GM21360 (cell line): ENCODE measurements at regions not wholly inside any gene's neighbourhood (a gene's known extent, or its start where the extent isn't known, plus 50 kb on each side); places are given as distances from the start of the nearest gene placed in this dataset.

Experiments used
- ATAC-seq: cut with Tn5 transposase; IDR thresholded peaks from one replicate; pipeline ENCODE4 v1.9.1; 2021; ENCODE audit warnings: mild to moderate bottlenecking, moderate library complexity; ENCODE audit not compliant: unreplicated experiment

DNA sequence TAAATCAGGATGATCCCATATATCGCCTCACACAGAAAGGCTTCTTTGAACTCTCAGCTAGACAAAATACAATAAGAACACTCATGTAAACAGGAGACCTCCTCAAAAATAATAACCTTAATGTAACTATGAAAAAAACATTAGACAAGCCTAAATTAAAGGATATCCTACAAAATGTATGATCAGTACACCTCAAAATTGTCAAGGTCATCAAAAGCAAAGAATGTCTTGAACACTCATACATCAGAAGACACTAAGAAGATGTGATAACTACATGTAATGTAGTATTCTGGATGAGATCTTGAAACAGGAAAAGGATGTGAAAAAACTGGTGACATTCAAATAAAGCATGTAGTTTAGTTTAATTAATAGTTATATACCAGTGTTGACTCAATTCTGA is 616.8 kb upstream of the ZEB2 start:
- no peak for ATAC-seq

DNA sequence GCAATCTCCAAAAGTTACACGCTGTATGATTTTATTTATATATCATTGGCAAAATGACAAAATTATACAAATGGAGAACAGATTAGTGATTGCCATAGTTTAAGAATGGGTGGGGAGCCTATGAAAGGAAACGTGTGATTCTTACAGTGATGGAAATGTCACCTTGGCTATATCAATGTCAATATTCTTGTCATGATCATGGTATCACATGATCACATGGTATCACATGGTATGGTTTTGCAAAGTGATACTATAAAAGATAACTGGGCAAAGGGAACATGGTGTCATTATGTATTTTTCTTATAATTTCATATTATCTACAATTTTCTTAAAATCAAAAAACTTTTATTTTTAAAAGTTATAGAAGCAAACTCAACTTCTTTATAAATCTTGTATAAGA is 606.2 kb upstream of the ZEB2 start:
- ATAC-seq: no peak

- ATAC-seq: no peak
These were observed 604.2 kb upstream of the ZEB2 start for GRCh38 chr2:145124085-145124484.

GRCh38 chr2:145123606-145124005 is 603.7 kb upstream of the ZEB2 start:
- no peak for ATAC-seq

DNA sequence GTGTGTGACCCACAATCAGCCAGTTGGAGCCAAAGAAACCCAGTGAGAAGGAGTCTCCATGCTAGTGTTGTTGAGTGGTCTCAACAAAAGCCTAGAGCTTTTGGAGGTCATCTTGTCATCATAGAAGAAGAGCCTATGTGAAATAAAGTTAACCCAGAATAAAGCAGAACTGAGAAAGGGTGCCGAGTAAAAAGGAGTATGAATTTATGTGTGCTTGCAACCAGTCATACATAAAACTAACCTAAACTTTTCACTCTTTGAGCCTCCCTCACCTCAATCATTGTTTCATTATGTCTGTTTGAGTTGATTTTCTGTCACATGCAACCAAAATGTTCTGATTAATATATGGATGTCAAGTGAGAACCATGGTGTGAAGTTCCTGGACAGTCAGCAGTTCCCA is 599.3 kb upstream of the ZEB2 start:
- no peak for ATAC-seq

DNA sequence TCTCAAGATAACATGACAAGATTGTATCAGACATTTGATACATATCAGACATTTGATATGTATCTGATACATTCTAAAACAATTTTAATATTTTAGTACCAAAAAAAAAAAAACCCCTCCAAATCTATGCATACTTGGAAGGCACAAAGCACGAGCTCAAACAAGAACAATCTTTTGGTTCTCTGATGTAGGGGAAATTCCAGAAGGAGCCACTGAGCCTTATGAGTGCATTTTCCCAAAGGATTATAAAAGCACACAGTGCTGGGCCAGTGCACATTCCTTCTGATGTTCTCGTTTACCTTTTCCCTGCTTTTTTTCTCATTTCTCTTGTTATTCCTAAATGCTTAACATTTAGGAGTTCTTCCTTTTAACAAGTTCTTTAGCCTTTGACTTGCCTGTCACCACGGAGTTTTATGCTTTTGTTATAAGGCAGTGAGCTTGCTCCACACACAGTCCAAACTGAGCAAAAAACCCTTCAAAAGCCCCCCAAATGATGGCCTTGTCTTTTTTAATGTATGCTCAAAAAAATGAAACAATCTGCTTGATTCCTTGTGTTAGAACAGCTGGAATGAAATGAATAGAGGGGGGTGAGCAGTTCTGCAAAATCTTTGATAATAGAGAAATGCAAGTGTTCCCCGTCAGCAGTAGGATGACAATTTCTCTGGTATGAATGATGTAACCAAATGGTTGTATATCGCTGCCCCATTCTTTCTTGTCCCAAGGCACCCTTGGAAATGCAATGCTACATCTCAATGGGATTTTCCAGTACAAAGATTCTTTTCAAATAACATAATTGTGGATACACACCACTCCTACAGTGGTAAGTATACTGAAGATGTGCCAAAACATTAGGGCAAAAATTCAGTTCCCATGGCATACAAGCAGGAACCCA is 597.2 kb upstream of the ZEB2 start:
- ATAC-seq: no peak

DNA sequence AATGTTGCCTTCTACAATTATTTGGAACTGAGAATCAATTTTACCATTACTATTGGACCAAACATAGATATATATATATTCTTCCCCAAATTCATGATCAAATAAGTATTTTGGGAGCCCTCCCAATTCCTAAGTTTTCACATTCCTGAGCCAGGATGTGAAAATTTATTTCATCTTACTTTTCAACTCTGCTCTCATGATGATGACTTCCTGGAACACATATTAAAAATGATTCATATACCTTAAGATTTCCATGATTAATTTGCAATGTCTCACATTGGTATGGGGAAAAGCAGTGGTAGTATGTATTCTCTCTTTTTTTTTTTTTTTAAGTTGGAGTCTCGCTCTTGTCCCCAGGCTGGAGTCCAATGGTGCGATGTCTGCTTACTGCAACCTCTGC is 596.1 kb upstream of the ZEB2 start:
- no peak for ATAC-seq

DNA sequence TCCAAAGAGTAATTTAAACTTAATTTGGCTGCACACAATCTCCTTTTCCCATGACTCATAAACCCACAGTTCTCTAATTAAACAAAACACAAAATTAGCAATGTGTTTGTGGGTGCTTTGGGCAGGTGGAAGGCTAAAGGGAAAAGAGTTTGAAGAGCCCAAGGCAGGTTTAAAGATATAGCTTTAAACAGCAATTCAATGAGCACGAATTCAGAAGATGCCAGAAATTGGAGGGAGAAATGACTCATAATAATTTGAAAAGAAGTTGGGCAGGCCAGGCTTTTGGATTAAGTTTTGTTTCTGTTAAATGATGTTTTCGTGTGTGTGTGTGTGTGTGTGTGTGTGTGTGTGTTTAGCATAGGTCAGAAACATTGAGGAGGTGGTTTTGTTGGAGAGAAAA is 594.8 kb upstream of the ZEB2 start:
- ATAC-seq: no peak

GRCh38 chr2:145112467-145112866 is 592.5 kb upstream of the ZEB2 start:
- no peak for ATAC-seq

- no peak for ATAC-seq
These were observed 590.9 kb upstream of the ZEB2 start for GRCh38 chr2:145110668-145111356.

DNA sequence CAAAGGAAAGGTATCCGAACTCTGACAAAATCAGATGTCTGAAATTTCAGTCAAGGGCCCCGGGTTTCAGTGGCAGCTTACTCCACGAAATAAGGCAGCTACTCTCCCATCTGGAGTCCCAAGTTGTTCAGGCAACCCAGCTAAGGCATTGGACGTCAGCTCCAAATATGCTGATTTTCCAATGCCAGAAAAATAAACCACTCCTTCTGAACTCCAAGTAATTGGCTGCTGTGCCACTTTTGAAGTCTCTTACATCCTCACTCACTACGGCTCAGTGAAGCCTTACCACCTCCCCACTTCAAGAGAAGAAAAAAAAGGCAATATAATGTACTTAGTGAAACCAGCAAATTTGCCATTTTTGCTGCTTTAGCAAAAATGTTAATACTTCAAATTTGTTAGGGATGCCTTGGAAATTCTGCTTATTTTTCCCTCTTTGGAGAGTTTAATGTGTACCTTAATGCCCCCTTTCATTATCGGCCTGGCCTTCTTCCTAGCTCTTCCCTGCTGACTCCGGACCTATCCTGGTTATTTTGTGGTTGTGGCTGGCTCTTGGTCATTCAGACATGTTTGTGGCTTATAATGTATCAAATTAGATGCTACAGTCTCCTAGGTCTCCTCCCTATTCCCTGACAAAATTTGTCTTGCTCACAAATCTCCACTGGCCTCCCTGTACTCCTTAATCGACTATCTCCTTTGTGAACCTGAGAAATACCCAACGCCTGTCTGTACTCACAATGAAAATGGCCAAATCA is 589.2 kb upstream of the ZEB2 start:
- ATAC-seq: no peak

DNA sequence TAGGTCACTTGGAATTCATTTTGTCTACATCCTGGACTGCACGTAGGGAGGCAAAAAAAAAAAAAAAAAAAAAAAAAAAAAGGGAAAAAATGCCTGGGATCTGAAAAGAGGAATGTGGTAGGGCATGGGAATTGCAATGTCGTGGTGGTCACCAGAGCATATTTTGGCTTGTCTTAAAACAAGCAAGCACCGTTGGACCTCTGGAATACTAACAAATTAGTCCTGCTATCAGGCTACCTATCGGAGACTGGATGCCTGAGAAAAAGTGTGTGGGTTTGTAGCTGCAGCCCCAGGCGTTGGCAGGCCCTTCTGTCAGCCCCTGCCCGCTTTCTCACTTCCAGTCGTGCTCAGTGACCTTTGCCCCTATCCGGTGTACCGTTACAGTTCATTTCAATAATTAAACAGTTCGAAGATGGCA is 588.5 kb upstream of the ZEB2 start:
- ATAC-seq: no peak

- no peak for ATAC-seq
These were observed 586.4 kb upstream of the ZEB2 start for GRCh38 chr2:145106293-145106692.

DNA sequence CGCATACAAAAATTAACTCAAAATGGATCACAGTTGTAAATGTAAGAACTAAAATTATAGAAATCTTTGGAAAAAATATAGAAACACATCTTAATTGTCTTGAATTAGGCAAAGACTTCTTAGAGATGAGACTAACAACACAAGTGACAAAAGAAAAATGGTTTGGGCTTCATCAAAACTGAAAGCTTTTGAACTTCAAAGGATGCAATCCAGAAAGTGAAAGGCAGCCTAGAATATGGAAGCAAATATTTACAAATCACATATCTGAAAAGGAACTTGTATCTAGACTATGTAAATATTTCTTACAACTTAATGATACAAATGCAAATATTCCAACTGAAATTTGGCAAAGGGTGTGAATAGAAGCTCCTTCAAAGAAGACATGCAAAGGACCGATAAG is 582.8 kb upstream of the ZEB2 start:
- no peak for ATAC-seq

DNA sequence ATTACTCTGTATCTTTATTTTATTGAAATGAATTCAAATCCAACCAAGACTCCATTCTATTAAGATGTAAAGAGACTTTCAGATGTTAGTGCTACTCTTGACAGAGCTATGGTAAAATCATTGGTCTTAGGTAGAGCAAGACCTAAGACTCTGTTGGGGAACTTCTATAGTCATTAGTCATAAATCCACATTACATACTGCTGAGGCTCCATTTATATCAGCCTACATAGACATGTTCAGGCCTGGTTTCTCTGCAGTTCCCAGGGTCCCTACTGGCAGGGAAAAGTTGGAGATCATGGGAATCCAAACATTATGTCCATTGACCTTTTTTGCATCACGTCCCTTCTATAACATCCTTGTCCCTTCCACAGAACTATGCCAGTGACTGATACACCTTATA is 580.4 kb upstream of the ZEB2 start:
- ATAC-seq: no peak

DNA sequence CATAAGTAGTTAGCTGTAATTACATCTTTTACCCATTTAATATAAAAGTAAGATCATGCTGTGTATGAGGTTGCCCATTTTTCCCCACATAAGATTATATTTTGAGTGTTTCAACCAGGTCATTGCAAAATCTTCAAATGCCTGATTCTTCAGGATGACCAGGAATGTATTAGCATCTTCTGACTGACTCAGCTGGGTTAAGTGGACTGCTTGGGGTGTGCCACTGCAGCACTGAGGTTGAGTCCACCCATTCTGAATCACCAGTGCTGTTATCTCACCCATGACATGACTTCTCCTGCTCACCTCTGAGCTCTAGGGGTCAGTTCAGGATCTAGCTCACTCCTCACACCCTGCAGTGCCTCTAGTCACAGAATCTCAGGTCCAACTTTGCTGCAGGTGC is 576.7 kb upstream of the ZEB2 start:
- no peak for ATAC-seq

GRCh38 chr2:145095641-145096435 is 575.9 kb upstream of the ZEB2 start:
- ATAC-seq: no peak

DNA sequence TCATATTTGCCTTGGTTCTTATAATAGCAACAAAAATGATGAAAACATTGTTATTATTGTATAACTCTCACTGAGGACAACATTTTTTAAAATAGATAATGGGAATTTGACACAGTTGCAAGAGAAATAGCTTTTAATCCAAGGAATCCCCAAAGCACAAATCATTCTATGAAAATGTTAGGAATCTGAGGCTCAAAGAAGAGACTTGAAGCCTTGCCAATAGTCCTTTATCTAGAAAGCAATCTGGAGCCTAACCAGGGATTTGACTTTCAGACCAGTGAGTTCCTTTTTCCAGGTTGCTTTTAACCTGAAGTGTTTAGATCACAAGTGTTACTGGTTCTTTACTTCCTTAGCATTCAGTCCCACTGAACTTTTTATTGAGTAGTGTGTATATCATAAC is 574.5 kb upstream of the ZEB2 start:
- ATAC-seq: no peak

DNA sequence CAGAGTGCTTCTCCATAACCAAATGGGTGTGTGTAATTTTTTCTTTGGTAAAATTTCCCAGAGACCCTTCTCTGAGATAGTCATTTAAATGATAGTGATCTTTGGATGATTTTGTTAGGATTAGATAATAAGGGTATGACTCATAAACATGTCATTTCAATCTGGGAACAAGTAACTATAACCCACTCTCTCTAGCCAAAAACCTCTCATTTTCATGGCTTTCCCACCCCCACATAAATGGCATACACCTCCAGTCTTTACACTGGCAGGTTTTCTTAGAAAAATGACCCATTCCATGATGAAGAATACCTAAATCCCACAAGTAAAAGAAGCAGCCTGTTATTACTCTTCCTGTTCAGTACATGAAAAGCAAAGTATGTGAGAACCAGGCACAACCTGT is 572.0 kb upstream of the ZEB2 start:
- ATAC-seq: no peak

GRCh38 chr2:145090841-145091761 is 571.2 kb upstream of the ZEB2 start:
- no peak for ATAC-seq
